ENCODE measurements at regions not wholly inside any gene's neighbourhood (a gene's known extent, or its start where the extent isn't known, plus 50 kb on each side); places are given as distances from the start of the nearest gene placed in this dataset.

- no peaks in the 10 kb centered on the region for H3K9me3 ChIP-seq
- no peaks in the 10 kb centered on the region for H3K36me3 ChIP-seq
- intact Hi-C loops (cut with DNase I), result no loop called here
- H3K4me3 ChIP-seq, result no peak overlapping the region
- H3K4me1 ChIP-seq, result no peaks in the 10 kb centered on the region
- H3K27me3 ChIP-seq, result no peaks in the 10 kb centered on the region
- TF ChIP-seq POLR2A (IDR thresholded peaks at IDR 0.05) (no peak), POLR2AphosphoS5 (IDR thresholded peaks at IDR 0.05; ENCODE audit: insufficient read depth in 1 of 2, low read depth in 1 of 2) (no peak), CTCF (IDR thresholded peaks at IDR 0.05) (no peak)
- no peak for DNase-seq (ENCODE audit: extremely low spot score in 2 of 2)
- no peak overlapping the region for H3K27ac ChIP-seq
Observed at GRCh38 chr11:119829402-119829801, 100.4 kb upstream of the NECTIN1 start.

GRCh38 chr11:119828819-119829218 is 99.8 kb upstream of the NECTIN1 start:
- Histone ChIP-seq H3K27ac (no peak overlapping the region), H3K36me3 (no peaks in the 10 kb centered on the region), H3K4me1 (no peaks in the 10 kb centered on the region), H3K9me3 (no peaks in the 10 kb centered on the region), H3K27me3 (no peaks in the 10 kb centered on the region), H3K4me3 (no peak overlapping the region)
- DNase-seq (ENCODE audit: extremely low spot score in 2 of 2), result no peak
- intact Hi-C loops (cut with DNase I), result no loop called here
- TF ChIP-seq POLR2AphosphoS5 (IDR thresholded peaks at IDR 0.05; ENCODE audit: insufficient read depth in 1 of 2, low read depth in 1 of 2) (no peak), POLR2A (IDR thresholded peaks at IDR 0.05) (no peak), CTCF (IDR thresholded peaks at IDR 0.05) (no peak)

GRCh38 chr11:119828006-119828405 is 99.0 kb upstream of the NECTIN1 start:
- intact Hi-C loops (cut with DNase I), result no loop called here
- Histone ChIP-seq H3K27me3 (no peaks in the 10 kb centered on the region), H3K9me3 (no peaks in the 10 kb centered on the region), H3K4me1 (no peaks in the 10 kb centered on the region), H3K27ac (no peak overlapping the region), H3K36me3 (no peaks in the 10 kb centered on the region), H3K4me3 (no peak overlapping the region)
- TF ChIP-seq CTCF (IDR thresholded peaks at IDR 0.05) (no peak), POLR2AphosphoS5 (IDR thresholded peaks at IDR 0.05; ENCODE audit: insufficient read depth in 1 of 2, low read depth in 1 of 2) (no peak), POLR2A (IDR thresholded peaks at IDR 0.05) (no peak)
- no peak for DNase-seq (ENCODE audit: extremely low spot score in 2 of 2)

GRCh38 chr11:119827113-119827512 is 98.1 kb upstream of the NECTIN1 start:
- Histone ChIP-seq H3K27ac (no peak overlapping the region), H3K4me3 (no peak overlapping the region), H3K9me3 (no peaks in the 10 kb centered on the region), H3K36me3 (no peaks in the 10 kb centered on the region), H3K4me1 (no peaks in the 10 kb centered on the region), H3K27me3 (no peaks in the 10 kb centered on the region)
- no peak for TF ChIP-seq POLR2AphosphoS5 (IDR thresholded peaks at IDR 0.05; ENCODE audit: insufficient read depth in 1 of 2, low read depth in 1 of 2)
- TF ChIP-seq POLR2A (IDR thresholded peaks at IDR 0.05), result no peak
- TF ChIP-seq CTCF (IDR thresholded peaks at IDR 0.05), result no peak
- intact Hi-C loops (cut with DNase I), result no loop called here
- no peak for DNase-seq (ENCODE audit: extremely low spot score in 2 of 2)

- Histone ChIP-seq H3K9me3 (no peaks in the 10 kb centered on the region), H3K27me3 (no peaks in the 10 kb centered on the region), H3K27ac (no peak overlapping the region), H3K36me3 (no peaks in the 10 kb centered on the region), H3K4me3 (no peak overlapping the region), H3K4me1 (no peaks in the 10 kb centered on the region)
- DNase-seq (ENCODE audit: extremely low spot score in 2 of 2), result no peak
- intact Hi-C loops (cut with DNase I), result no loop called here
- TF ChIP-seq POLR2A (IDR thresholded peaks at IDR 0.05), result no peak
- TF ChIP-seq POLR2AphosphoS5 (IDR thresholded peaks at IDR 0.05; ENCODE audit: insufficient read depth in 1 of 2, low read depth in 1 of 2), result no peak
- TF ChIP-seq CTCF (IDR thresholded peaks at IDR 0.05), result no peak
Observed at GRCh38 chr11:119823077-119823476, 94.1 kb upstream of the NECTIN1 start.
